Retina (tissue), 1 donor: ENCODE measurements at regions not wholly inside any gene's neighbourhood (a gene's known extent, or its start where the extent isn't known, plus 50 kb on each side); places are given as distances from the start of the nearest gene placed in this dataset.

Experiments used
- DNase-seq: peaks from one replicate; pipeline ENCODE4 v3.0.0-alpha.2; 2016

DNA sequence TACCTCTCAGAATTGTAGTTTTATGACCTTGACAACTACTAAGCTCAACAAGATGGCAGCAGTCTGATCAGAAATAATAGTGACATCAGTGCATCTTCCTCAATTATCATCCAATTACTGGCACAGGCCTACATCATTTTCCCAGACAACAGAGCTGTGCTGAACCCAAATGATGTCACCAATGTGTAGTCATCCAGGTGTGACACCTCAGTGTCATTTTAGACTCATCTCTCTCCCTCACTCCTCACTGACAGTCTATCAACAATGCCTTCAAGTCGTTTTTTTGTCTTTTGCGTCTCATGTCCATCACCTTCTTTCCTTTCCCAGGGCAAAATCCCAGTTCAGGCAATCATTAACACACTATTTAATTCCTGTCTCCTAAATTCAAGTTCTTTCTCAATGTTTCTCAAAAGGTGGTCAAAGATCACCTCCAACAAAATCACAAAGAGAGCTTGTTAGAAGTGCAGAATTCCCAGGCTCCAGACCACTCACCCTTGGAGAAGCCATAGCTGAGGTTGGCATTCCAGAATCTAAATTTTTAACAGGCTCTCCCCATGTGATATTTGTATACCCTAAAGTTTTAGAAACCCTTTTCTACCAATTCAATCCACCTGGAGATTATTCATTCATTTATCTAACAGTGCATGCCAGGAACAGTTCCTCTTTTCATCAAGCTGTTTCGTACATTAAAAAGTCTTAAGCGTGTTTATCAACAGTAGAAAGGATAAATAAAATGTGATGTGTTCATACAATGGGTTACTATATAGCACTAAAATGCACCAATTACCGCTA is 125.3 kb upstream of the KLF7 start:
- no peak for DNase-seq

DNA sequence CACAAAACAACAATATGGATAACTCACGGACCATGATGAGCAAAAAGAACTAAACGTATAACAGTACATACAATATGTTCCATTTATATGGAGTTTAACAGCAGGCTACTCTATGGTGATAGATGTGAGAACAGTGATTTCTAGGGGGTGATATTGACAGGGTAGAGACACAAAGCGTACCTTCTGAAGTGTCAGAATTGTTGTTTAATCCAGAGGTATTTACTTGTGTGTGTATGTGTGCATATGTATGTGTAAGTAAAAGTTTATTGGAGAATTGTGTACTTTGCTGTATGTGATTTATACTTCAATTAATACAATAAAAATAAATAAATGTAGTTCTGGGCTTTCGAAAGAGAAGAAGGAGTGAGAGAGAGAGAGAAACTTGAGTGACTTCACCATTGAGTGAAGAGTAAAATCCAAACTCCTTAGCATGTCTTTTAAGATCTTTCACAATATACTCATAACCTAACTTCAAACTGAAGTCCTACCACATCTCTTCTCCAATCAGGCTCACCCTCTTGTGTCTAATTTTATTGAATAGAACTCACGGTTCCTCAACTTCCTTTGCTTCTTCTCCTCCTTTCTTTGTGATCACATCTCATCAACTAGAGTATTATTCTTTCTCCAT is 126.0 kb upstream of the KLF7 start:
- no peak for DNase-seq

GRCh38 chr2:207296265-207296948 is 130.7 kb upstream of the KLF7 start:
- DNase-seq: no peak

DNA sequence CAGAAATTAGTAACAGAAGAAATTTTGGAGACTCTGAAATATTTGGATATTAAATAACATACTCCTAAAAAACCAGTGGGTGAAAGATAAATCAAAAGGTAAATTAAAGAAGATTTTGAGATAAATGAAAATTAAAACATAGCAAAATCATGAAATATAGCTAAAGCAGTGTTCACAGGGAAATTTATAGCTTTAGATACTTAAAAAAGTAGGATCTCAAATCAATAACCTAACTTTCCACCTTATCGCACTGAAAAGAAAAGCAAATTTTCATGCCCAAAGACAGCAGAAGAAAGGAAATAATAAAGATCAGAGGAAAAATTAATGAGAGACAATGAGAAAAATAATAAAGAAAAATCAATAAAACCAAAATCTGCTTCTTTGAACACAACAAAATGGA is 135.1 kb upstream of the KLF7 start:
- DNase-seq: no peak

DNA sequence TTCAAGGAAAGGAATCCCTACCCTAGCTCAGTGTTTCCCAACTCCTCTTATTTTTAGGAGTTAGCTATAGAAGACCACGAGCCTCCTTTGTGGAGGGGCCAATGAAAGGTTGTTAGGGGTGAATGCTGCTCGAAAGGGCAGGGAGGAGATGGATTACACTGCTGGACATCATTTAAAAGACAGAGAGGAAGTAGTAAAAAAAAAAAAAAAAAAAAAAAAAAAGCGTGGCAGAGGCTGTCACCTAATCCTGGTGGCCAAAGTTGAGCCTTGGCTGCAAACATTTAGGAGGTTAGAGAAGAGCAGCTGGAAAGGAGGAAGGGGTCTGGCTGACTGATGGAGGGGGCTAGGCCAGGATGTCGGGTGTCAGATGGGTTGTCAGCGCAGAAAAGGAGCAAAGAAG is 139.0 kb upstream of the KLF7 start:
- no peak for DNase-seq

DNA sequence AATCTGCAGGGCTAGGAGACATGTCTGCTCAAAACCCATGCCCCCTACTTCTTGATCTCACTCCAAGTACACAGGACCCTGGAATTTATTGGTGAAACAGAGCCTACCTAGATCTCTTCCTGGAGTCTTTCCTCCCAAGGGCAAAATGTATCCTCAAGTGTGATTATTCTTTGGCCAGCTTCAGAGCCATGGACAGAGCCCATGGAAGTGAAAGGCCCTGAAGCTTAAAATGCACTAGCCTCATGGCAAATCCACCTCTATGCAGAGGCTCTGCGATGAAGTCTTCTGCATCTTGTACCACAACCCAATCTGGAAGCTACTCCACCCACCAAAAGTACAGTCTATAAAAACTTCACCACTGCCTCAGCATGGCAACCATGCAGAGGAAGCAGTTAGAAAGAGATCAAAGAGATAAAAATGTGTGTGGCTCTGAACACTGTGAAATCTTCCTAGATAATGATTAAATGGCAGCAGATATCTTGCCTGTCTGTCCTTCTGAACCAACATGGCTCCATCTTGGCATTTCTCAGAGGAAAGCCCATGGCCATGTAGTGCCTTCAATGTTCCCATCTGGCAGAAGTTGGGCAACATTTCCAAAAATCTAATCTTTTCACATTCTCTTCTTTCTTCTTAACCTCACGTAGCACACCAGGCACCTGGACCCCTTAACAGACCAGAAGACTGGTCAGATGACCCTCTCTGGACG is 142.9 kb upstream of the KLF7 start:
- no peak for DNase-seq

DNA sequence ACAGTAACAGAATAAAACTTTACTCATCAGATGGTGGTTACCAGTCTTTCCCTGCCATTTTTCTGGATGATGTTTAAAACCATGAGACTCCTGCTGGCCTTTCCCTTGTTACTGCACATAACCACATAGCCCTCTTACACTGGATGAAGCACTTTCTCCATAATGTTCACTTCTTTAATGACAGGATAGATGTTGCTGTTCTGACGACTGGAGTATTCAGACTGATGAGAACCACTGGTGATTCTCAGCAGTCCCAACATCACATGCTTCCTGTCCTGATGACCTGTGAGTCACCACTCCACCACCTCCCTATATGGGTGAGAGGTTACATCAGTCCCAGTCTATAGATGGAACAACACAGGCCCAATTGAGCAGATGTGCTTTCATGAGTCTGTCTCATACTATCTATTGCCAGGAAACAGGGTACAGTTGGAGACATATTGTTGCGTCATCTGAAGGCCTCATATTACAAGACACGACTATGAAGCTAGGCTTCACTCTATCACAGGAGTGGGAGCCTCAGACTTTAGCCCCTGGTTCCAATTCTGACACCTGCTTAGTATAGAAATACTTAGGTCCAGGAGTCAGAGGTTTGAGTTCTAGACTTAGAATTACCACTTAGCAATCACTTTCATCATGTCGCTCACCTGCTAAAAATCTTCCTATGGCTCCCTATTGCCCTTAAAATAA is 145.7 kb upstream of the KLF7 start:
- no peak for DNase-seq

- no peak for DNase-seq
These were observed 146.2 kb upstream of the KLF7 start for GRCh38 chr2:207312006-207312356.

DNA sequence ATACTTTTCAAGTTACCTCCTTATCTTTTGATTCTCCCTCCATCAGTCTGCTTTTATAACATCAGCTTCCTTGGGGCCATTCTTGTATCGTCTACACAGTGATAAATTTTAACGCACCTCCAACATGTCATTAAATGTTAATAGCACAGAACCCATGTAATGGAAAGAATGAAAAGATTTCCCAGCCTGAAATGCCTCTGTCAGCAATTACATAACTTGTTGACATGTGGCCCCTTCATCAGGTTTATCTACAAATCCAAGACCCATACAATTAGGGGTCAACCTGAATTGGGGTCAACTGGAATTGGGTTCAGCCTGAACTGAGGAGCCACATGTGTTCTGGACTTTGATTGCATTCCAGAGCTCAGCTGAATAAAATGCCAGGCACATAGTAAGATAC is 148.2 kb upstream of the KLF7 start:
- no peak for DNase-seq

- DNase-seq: no peak
These were observed 149.4 kb upstream of the KLF7 start for GRCh38 chr2:207315131-207315530.

DNA sequence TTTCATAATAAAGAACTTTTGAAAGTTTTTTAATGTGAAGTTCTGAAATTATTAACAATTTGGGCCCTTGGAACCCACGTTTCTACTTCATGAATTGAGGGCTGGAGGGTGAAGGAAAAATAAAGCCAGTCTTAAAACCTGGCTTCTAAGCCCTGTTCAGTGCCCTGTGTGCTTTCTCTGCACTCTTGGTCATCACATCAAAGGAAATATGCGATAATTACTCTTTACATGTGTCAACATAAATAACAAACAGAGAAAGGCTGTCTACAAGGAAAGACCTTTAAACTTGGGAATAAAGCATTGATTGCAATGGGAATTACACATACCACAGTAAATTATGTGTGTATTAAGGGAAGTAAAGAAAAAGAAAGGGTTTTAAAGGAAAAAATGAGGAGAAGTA is 150.7 kb upstream of the KLF7 start:
- DNase-seq: no peak

GRCh38 chr2:207316906-207317305 is 151.2 kb upstream of the KLF7 start:
- no peak for DNase-seq

DNA sequence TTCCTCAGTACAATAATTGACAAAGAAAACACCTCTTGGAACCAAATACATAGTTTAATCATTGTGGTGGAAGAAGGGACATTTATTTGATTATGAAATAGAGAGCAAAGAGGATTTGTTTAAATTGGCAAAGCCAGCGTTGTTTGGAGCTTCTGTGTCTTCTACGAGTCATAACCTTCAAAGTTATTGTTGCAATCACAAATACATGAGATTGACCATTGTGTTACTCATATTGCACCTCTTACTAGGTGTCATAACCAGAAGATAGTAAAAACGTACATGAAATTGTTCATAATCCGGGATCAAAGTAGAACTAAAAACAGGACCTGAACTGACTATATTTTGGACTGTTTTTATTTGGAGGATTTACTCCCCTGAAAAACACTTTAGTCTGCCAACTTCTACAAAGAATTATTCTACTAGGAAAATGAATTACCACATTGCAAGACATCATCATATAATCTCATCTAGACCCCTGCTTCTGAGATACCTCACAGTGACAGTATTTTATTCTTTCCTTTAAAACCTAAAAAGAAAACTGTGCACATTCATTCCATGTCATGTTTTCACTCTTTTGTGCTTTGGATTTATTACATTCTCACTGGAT is 151.7 kb upstream of the KLF7 start:
- DNase-seq: no peak

DNA sequence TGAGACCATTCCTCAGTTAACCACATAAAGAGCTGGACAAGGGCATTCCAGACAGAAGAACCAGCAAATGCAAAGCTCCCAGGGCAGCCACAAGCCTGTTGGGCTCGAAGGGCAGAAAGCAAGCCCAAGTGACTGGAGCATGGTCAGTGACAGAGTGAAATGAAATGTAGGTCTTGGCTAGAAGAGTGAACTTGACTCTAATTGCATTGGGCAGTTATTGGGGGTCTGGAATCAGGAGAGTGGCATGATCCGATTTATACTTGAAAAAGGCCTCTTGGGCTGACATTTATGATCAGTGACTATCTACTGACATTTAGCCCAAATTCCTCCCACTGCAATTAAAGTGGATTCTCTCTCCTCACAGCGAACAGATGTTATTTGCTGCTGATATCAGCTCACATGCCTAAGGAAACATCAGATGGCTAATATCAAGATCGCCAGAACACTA is 152.5 kb upstream of the KLF7 start:
- DNase-seq: no peak

DNA sequence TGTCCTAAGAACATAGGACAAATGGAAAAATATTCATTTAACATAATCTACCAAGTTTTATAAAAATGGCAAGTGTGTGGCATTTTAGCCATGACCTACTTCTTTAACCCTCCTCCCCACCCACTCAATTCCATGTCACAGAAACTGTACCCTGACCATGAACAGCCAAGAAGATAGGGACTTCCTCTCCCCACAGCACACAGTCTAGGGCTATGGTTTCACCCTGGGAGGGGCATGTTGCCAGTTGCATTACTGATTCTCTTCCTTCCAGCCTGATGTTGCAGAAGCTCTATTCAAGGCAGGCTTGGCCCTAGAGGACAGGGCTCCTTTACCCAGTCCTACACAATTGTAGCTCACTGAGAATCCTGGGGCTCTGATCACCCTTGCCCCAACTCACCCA is 153.6 kb upstream of the KLF7 start:
- no peak for DNase-seq

DNA sequence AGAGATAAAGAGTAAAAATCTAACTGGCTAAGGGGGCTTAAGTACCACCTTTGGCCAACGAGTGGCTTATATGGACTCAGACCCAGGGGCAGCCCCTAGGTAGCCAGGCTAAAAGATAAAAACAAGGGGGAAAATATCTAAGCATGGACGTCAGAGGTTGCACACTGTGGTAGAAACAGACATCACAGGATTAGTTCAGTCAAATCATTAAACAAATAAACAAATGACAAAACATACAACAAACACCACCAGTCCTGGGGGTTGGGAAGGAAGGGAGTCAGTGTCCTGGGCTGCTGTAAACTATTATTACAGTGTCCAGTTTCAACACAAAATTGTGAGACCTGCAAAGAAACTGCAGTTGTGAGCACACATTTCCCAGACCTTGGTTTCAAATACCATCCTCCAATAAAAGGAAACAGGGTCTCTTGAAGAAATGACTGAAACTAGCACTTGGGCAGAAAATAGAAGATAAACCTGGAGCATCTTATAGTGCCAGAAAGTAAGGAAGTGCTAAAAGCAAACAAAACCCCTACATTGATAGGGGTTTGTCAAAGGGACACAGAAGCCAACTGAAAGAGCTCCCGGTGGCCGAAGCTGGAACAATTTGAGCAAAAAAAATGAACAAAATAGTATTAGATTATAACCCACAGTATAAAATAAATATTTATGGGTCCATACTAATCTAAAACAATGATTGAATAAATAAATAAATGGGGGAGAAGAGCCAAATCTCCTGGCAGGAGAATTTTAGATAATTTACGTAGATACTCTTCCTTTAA is 154.8 kb upstream of the KLF7 start:
- DNase-seq: no peak

GRCh38 chr2:207321514-207321913 is 155.8 kb upstream of the KLF7 start:
- DNase-seq: no peak

DNA sequence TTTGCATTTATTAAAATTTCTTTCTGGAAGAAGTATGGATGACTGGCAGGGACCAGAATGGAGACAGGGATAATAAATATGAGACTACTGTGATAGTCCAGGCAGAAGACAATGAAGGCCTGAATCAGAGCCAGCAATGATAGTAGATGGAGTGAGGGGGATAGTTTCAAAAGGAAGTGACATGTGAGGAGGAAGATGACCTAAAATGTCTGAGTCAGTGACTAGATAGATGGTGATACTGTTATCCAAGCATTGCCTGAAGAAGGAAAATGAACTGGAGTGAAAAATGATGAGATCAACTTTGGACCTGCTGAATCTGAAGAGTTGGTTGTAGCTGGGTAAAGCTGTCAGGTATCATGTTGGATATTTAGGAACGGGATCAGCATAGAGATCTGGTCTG is 158.3 kb upstream of the KLF7 start:
- DNase-seq: no peak

- DNase-seq: no peak
These were observed 161.8 kb upstream of the KLF7 start for GRCh38 chr2:207327513-207327912.

- no peak for DNase-seq
These were observed 163.2 kb upstream of the KLF7 start for GRCh38 chr2:207328944-207329386.

DNA sequence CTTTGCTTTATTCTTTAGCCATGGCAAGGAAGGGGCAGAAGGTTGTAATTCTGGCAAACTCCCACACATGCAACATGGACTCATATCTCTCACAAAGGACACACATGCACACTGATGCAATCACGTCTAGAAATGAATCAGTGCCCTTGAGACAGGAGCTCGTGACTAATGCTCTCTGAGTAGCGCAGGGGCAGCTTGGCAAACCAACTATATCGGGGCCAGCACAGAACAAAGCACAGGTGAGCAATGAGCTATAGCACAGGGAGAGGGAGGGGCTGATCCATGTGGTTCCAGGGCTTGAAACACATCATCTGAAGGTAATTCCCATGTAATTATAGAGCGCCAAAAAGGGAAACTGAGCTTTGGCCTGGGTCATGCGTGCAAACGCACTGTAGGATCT is 165.2 kb upstream of the KLF7 start:
- no peak for DNase-seq

DNA sequence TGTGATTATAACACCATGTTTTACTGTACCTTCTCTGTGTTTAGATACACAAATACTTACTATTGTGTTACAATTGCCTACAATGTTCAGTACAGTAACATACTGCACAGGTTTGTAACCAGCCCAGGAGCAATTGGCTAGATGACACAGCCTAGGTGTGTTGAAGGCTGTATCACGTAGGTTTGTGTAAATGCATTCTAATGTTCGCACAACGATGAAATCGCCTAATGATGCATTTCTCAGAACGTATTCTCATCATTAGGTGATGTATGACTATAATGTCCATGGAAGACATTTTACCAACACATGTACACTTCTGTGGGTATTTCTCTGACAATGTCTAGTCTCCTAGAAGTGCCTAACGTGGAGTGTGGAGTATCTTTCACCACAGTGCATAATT is 165.9 kb upstream of the KLF7 start:
- DNase-seq: no peak
